Loucy (cell line): ENCODE measurements at regions not wholly inside any gene's neighbourhood (a gene's known extent, or its start where the extent isn't known, plus 50 kb on each side); places are given as distances from the start of the nearest gene placed in this dataset.
"Not testable (repeated sequence)": the region's sequence is repeated elsewhere in the genome, so short reads cannot be mapped to it uniquely, and the experiment has no call there.

Source experiments
- H2AFZ ChIP-seq: fragments of 200-600 bp; sonication (generic); 2 replicates; pipeline ENCODE4 v1.6.0; 2016; ENCODE audit warnings: antibody characterized with exemption, mild to moderate bottlenecking, low read length, moderate library complexity
- H3F3A ChIP-seq: fragments of 200-600 bp; 2 replicates; pipeline ENCODE4 v1.6.0; 2016; ENCODE audit warnings: antibody characterized with exemption, low read depth, mild to moderate bottlenecking
- H3K27me3 ChIP-seq: fragments of 200-600 bp; sonication (generic); 2 replicates; pipeline ENCODE4 v1.6.1; 2014; ENCODE audit warnings: low read length, mild to moderate bottlenecking; ENCODE audit not compliant: insufficient read depth, poor library complexity, severe bottlenecking
- H3K36me3 ChIP-seq: fragments of 200-600 bp; sonication (generic); 2 replicates; pipeline ENCODE4 v1.6.1; 2016; ENCODE audit warnings: low read length; ENCODE audit not compliant: insufficient read depth
- H3K4me1 ChIP-seq: fragments of 200-600 bp; sonication (generic); 2 replicates; pipeline ENCODE4 v1.5.1; 2014; ENCODE audit warnings: low read length, mild to moderate bottlenecking; ENCODE audit not compliant: insufficient read depth, poor library complexity, severe bottlenecking
- H3K4me2 ChIP-seq: fragments of 200-600 bp; sonication (generic); 2 replicates; pipeline ENCODE4 v1.6.0; 2014; ENCODE audit warnings: antibody characterized with exemption, low read length, low read depth, mild to moderate bottlenecking; ENCODE audit not compliant: poor library complexity, severe bottlenecking
- H3K4me3 ChIP-seq: fragments of 200-600 bp; sonication (generic); 2 replicates; pipeline ENCODE4 v1.5.1; 2014; ENCODE audit warnings: low read length, mild to moderate bottlenecking, mixed read lengths; ENCODE audit not compliant: poor library complexity, severe bottlenecking
- H3K79me2 ChIP-seq: fragments of 200-600 bp; sonication (generic); 2 replicates; pipeline ENCODE4 v1.6.1; 2014; ENCODE audit warnings: low read length; ENCODE audit not compliant: insufficient read depth
- H3K9ac ChIP-seq: fragments of 200-600 bp; sonication (generic); 2 replicates; pipeline ENCODE4 v1.6.0; 2014; ENCODE audit warnings: mild to moderate bottlenecking, low read depth, low read length, moderate library complexity; ENCODE audit not compliant: poor library complexity, severe bottlenecking
- H3K9me2 ChIP-seq: fragments of 200-600 bp; sonication (generic); replicated peaks from 2 replicates; pipeline ENCODE4 v1.6.1; 2016; ENCODE audit warnings: low read depth, low read length, mixed read lengths
- H3K9me3 ChIP-seq: fragments of 200-600 bp; sonication (generic); 2 replicates; pipeline ENCODE4 v1.6.1; 2014; ENCODE audit warnings: mild to moderate bottlenecking, antibody characterized with exemption, low read length, low read depth; ENCODE audit not compliant: insufficient read depth
- H4K20me1 ChIP-seq: fragments of 200-600 bp; sonication (generic); 2 replicates; pipeline ENCODE4 v1.6.0; 2014; ENCODE audit warnings: antibody characterized with exemption, low read length, mild to moderate bottlenecking; ENCODE audit not compliant: insufficient read depth, poor library complexity, severe bottlenecking
- EZH2phosphoT487 ChIP-seq: fragments of 200-600 bp; IDR thresholded peaks from 2 replicates; pipeline ENCODE4 v1.6.1; 2018; ENCODE audit warnings: antibody characterized with exemption, mild to moderate bottlenecking, moderate library complexity, borderline replicate concordance
- TF ChIP-seq, protein P1 (sequence below): fragments of 200-600 bp; sonication (generic); conservative IDR thresholded peaks from 2 replicates; pipeline ENCODE4 v1.5.1; 2014; ENCODE audit warnings: mild to moderate bottlenecking, antibody characterized with exemption, low read length

GRCh38 chr19:34871911-34872310 is 54.8 kb upstream of the ZNF30 start:
- H3K79me2 ChIP-seq, H3K9me3 ChIP-seq, H3F3A ChIP-seq, H3K36me3 ChIP-seq, H2AFZ ChIP-seq, H4K20me1 ChIP-seq, H3K9ac ChIP-seq, H3K4me3 ChIP-seq, H3K4me1 ChIP-seq, H3K27me3 ChIP-seq, H3K9me2 ChIP-seq, H3K4me2 ChIP-seq: not testable (repeated sequence)

DNA sequence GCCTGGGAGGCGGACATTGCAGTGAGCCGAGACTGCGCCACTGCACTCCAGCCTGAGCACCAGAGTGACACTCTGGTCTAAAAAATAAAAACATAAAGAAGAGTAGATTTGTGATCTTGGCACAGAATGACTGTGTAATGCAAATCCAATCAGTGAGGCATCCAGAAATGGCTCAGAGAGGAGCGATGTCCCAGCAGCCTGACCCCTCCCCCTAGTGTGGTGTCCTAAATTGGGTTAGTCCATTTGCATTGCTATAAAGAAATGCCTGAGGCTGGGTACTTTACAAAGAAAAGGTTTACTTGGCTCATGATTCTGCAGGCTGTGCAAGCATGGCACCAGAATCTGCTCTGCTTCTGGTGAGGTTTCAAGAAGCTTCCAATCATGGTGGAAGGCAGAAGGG is 59.1 kb upstream of the ZNF30 start:
- Histone ChIP-seq H3K9ac (no peak overlapping the region), H4K20me1 (no peaks in the 10 kb centered on the region), H3F3A (no peaks in the 10 kb centered on the region), H3K36me3 (no peaks in the 10 kb centered on the region), H3K9me3 (no peaks in the 10 kb centered on the region), H3K79me2 (no peaks in the 10 kb centered on the region), H3K4me2 (no peak overlapping the region), H3K4me1 (no peaks in the 10 kb centered on the region), H3K27me3 (no peaks in the 10 kb centered on the region), H3K9me2 (no peaks in the 10 kb centered on the region), H2AFZ (no peak overlapping the region), H3K4me3 (no peak overlapping the region)
- TF ChIP-seq, protein P1, sequence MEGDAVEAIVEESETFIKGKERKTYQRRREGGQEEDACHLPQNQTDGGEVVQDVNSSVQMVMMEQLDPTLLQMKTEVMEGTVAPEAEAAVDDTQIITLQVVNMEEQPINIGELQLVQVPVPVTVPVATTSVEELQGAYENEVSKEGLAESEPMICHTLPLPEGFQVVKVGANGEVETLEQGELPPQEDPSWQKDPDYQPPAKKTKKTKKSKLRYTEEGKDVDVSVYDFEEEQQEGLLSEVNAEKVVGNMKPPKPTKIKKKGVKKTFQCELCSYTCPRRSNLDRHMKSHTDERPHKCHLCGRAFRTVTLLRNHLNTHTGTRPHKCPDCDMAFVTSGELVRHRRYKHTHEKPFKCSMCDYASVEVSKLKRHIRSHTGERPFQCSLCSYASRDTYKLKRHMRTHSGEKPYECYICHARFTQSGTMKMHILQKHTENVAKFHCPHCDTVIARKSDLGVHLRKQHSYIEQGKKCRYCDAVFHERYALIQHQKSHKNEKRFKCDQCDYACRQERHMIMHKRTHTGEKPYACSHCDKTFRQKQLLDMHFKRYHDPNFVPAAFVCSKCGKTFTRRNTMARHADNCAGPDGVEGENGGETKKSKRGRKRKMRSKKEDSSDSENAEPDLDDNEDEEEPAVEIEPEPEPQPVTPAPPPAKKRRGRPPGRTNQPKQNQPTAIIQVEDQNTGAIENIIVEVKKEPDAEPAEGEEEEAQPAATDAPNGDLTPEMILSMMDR, result no peak
- no peak for TF ChIP-seq EZH2phosphoT487

DNA sequence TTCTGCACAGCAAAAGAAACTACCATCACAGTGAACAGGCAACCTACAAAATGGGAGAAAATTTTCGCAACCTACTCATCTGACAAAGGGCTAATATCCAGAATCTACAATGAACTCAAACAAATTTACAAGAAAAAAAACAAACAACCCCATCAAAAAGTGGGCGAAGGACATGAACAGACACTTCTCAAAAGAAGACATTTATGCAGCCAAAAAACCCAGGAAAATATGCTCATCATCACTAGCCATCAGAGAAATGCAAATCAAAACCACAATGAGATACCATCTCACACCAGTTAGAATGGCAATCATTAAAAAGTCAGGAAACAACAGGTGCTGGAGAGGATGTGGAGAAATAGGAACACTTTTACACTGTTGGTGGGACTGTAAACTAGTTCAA is 61.5 kb upstream of the ZNF30 start:
- H3K27me3 ChIP-seq, H3K9me3 ChIP-seq, H4K20me1 ChIP-seq, H3K79me2 ChIP-seq, H2AFZ ChIP-seq, H3K9me2 ChIP-seq, H3K4me3 ChIP-seq, H3F3A ChIP-seq, H3K9ac ChIP-seq, H3K4me2 ChIP-seq, H3K36me3 ChIP-seq, H3K4me1 ChIP-seq: not testable (repeated sequence)

- not testable (repeated sequence) for H3K9me3 ChIP-seq, H3K9me2 ChIP-seq, H3K79me2 ChIP-seq, H4K20me1 ChIP-seq, H3K4me1 ChIP-seq, H3K36me3 ChIP-seq, H3K27me3 ChIP-seq, H3F3A ChIP-seq
- peak overlapping the region; percentile 73; the same call in 1 of the 2 replicates for H2AFZ ChIP-seq
- peak overlapping the region; percentile 68 for H3K4me2 ChIP-seq
- peak overlapping the region; percentile 67 for H3K4me3 ChIP-seq
- peak overlapping the region; percentile 32 for H3K9ac ChIP-seq
These were observed 66.6 kb upstream of the ZNF30 start for GRCh38 chr19:34859823-34860736.

- H3K9me3 ChIP-seq, H3K4me1 ChIP-seq, H4K20me1 ChIP-seq, H3K79me2 ChIP-seq, H3K27me3 ChIP-seq, H3F3A ChIP-seq, H3K36me3 ChIP-seq, H3K4me3 ChIP-seq, H3K9me2 ChIP-seq, H2AFZ ChIP-seq: not testable (repeated sequence)
- H3K4me2 ChIP-seq, result peak overlapping the region; percentile 68
- peak overlapping the region; percentile 32 for H3K9ac ChIP-seq
These were observed 67.4 kb upstream of the ZNF30 start for GRCh38 chr19:34859325-34859724.
